Prostate gland (tissue), 2 donors: ENCODE measurements at regions not wholly inside any gene's neighbourhood (a gene's known extent, or its start where the extent isn't known, plus 50 kb on each side); places are given as distances from the start of the nearest gene placed in this dataset.

Experiments
- CTCF ChIP-seq, 4 experiments: fragments of 200-600 bp in 2 of 4; fragments of 450-650 bp in 2 of 4; sonication (generic) in 2 of 4; IDR thresholded peaks; 1 replicate in 3 of 4; 2 replicates in 1 of 4; pipeline ENCODE4 v1.5.1; 2016 to 2019; ENCODE audit warnings: antibody characterized with exemption in 4 of 4, mild to moderate bottlenecking in 2 of 4, moderate library complexity in 2 of 4
- POLR2A ChIP-seq: fragments of 450-650 bp; IDR thresholded peaks from one replicate; pipeline ENCODE4 v1.6.1; 2016; ENCODE audit warnings: antibody characterized with exemption, mild to moderate bottlenecking
- POLR2AphosphoS5 ChIP-seq: sonication (generic); formaldehyde crosslinking; IDR thresholded peaks from one replicate; pipeline ENCODE4 v1.6.1; 2017; ENCODE audit warnings: antibody characterized with exemption

DNA sequence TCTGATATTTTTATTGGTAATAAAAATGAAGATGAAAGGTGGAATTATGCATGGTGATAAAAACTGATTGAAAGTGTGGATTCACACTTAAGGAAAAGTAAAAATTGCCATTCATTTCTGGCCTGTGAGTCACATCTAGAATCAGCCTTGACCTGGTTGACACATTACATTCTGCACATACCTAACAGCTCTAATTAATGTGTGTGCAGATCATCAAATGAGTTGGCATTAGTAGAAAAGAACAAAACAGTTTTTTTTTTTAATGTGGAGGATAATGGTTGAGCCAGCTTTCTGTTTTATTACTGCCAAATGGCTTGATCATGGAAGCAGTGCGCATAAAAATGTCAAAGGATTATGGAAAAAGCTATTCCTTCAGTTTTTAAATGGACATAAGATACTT, 142.6 kb upstream of the TMEM196 start:
- TF ChIP-seq CTCF (IDR thresholded peaks at IDR 0.05) (no peak), POLR2A (no peak), POLR2AphosphoS5 (no peak)
